GM18870 (cell line): ENCODE measurements at regions not wholly inside any gene's neighbourhood (a gene's known extent, or its start where the extent isn't known, plus 50 kb on each side); places are given as distances from the start of the nearest gene placed in this dataset.

Experiments used
- ATAC-seq: cut with Tn5 transposase; IDR thresholded peaks from one replicate; pipeline ENCODE4 v1.9.1; 2021; ENCODE audit warnings: moderate library complexity; ENCODE audit not compliant: unreplicated experiment

DNA sequence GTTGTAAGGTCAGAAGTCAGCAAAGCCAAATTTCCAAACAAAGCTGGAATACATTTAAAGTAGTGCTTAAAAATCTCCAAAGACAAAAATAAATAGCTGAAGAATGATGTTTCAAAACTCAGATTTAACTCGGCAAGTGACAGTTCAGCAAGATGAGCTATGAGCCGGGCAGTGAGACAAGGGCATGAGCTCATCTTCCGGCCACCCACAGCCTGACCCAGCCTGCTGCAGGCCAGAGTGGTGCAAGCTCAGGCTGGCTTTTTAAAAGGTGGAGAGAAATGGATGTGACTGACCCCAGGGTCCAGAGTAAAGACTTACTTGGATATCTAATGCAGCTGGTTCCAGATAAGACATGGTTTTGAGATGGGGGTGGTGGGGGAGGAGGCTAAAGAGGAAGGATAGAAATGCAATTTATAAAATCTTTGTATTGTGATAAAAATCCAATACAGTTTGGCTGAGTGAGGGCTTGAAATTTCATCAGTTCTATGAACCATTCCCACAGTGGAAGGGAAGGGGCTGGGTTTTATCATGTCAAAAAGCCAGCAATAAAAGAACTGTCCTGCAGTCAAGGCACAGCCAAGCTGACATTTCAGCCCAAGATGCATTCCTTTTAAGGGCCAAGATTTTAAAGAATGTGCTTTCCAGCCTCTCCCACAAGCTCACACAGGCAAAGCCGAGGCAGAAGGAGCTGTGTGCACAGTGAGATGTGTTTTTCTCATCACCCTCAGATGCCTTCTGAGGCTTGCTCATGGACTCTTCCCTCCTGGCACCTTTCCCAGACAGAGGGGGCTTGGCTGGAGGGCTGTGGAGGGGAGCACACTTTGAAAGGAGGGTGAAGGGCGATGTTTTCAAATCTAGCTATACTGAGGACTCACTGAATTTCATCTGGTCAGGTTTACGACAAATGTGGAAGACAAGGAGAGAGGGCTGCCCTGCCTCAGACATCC, 97.9 kb upstream of the KLHL29 start:
- ATAC-seq, result no peak

DNA sequence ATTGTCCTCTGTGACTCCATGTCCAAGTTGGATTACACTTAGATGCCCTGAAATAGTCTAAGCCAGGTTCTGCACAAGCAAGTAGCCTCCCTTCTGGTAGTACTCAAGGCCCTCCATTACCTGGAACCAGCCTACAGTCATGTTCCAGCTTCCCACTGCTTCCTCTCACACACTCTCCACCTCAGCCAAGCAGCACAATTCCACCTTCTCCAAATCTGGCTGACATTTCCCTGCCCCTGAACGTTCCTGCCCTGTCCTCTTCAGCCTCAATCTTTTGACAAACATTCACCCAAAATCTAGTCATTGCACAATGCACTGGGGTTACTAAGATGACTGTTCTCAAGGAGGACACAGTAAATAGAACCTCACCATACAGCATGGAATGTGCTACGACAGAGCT, 95.3 kb upstream of the KLHL29 start:
- ATAC-seq, result no peak

- no peak for ATAC-seq
Observed at GRCh38 chr2:23291239-23291638, 93.7 kb upstream of the KLHL29 start.

- ATAC-seq, result no peak
Observed at GRCh38 chr2:23292024-23292423, 93.0 kb upstream of the KLHL29 start.

GRCh38 chr2:23293063-23293462, 91.9 kb upstream of the KLHL29 start:
- ATAC-seq, result no peak

- ATAC-seq, result no peak
Observed at GRCh38 chr2:23293731-23294130, 91.2 kb upstream of the KLHL29 start.

DNA sequence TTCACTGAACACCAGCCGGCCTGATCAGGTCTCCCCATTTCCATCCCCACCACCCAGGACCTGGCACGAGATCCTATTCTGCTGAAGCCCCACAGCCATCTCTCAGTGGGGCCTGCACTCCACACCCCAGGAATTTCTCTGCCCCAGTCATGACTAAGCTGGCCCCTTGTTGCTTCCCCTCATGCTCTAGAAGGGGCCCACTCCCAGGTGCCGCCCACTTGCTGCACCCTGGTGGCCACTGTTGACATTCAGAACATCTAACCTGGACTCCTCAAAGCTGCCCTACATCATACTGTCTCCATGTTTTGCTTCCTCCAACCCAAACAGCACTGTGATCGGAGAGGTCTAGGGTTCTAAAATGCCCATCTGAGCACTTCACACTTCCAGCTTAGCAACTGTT, 90.7 kb upstream of the KLHL29 start:
- no peak for ATAC-seq

- ATAC-seq, result no peak
Observed at GRCh38 chr2:23296691-23297090, 88.3 kb upstream of the KLHL29 start.

DNA sequence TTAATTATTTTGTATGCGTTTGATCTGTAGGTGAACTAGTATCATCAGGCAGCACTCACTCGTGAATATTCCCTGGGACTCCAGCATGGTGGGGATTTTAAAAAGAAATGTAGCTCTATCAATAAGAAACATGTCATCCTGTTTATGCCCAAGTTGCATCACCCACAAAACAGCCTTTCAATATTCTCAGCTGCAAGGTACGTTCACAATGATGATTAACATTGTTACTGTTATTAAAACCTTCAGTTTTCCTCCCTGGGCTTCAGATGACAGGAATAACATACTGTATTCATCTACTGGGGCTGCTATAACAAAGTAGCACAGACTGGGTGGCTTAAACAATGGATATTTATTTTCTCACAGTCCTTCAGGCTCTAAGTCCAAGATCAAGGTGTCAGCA, 87.9 kb upstream of the KLHL29 start:
- ATAC-seq, result no peak

DNA sequence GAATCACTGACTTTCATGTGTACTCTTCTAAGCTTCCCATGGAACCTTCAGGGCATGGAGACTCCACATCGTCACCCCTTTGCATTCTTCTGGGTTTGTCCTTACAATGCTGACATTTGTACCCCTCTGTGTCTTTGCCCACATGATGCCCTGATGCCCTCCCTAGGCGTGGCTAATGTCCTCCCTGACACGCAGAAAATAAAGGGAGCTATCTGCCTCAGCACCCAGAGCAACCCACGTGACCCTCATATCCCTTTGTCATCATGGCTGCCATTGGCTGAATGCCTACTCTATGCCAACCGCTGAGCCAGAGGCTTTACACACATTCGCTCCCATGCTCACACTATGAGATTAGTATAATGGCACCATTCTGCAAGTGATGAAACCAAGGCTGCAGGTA, 86.4 kb upstream of the KLHL29 start:
- ATAC-seq, result no peak

DNA sequence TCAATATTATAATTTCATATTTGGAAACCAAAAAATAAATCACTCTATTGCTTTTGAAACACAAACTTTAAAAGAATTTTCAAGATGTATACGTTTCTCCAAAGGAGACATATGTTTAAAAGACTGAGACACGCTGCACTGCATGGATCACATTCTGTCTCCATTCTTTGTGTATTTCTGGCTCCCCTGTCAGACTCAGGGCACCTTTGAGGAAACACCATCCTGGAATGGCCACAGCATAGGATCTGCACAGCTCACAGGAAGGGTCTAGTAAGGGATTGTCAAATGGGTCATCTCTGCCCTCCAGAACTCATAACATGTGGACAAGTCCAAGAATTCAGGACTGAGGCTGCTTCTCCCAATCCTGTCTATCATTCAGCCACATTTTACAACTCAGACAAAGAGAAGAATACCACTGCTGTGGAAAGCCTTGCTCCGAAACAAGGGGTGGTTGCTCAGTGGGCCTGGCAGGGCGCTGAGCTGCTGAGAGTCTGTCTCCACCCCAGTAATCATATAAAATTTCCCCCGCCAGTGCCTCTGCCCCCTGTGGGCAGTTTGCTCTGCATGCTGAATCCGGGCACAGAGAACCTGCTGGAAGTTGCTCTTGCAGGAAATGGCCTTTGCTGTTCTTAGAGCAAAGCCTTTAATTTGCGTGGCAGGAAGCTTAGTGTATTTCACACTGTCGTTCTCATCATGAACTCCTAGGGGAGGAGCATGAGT, 85.3 kb upstream of the KLHL29 start:
- ATAC-seq, result no peak

DNA sequence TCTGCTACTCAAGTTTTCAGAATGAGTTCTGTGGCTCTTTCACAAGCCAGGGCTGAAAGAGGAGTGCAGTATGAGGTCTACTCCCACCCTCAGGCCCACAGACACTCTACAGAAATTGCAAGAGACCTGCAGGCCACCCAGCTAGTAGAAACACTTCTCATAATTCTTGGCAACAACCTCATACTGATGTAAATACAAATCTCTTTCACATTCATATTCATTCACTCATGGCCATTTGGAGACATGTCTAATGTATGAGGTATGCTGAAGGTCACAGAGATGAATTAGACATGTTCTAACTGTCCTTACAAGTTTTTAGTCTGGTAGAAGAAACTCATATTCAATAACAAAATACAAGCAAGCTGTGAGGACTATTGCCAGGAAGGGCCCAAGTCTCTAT, 83.8 kb upstream of the KLHL29 start:
- ATAC-seq, result no peak

- ATAC-seq, result no peak
Observed at GRCh38 chr2:23302591-23302990, 82.4 kb upstream of the KLHL29 start.

DNA sequence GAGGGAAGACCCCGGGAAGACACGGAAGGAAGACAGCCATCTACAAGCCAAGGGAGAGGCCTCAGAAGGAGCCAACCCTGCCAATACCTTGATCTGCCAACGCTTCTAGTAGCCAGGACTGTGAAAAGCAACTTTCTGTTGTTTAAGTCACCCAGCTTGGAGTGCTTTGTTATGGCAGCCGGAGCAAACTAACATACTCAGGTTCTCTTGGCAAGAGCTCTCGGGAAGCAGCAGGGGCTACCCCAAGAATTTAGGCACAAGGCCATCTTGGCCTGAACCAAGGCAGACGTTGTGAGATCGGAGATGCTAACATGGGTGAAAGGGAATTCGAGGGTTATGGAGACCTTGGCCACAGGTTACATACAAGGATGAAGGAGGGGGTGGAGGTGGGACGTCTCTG, 78.6 kb upstream of the KLHL29 start:
- no peak for ATAC-seq

DNA sequence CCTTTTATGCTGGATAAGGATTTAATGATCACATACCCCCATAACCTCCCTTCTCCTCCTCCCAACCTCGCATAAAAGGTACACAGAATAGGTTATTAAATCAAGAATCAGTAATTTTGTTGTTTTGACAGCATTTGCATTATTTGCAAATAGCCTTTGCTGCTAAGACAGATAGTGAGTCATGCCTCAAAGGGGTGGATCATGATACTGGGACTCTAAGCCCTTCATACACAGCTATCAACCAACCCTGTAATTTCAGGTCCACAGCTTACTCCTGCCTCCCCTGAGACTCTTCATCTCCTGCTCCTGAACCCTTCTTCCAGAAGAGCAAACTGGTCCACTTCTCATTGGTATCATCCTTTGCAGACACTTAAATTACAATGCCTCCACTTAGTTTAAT, 73.8 kb upstream of the KLHL29 start:
- no peak for ATAC-seq

DNA sequence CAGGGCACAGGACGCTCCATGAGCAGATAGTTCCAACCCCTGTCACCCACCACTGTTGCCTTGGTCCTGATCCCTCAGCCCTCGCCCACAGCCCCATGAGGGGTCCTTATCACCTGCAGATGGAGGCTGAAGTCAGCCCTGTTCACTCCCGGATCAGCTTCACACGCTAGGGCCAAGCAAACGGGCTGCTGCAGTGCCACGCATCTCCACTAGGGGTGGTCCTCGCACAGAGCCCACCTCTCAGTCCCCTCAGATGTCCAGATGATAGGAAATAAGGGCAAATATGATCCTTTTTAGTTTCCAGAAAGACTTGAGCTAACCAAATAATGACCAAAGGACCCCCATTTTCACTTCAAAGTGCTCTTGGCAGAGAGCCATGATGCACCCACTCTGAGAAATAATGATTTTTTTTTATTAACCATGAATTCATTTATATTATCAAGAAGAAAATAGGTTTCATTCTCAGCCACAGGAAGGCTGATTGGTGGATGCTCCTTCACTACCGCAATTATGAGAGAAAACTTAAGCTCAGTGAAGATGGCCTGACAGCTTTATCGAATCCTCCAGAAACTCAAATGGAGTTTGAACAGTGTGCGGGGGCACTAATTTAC, 71.9 kb upstream of the KLHL29 start:
- ATAC-seq, result peak; percentile 67

- no peak for ATAC-seq
Observed at GRCh38 chr2:23314687-23315086, 70.3 kb upstream of the KLHL29 start.

- no peak for ATAC-seq
Observed at GRCh38 chr2:23320058-23320457, 64.9 kb upstream of the KLHL29 start.

GRCh38 chr2:23321751-23322150, 63.2 kb upstream of the KLHL29 start:
- ATAC-seq, result no peak

DNA sequence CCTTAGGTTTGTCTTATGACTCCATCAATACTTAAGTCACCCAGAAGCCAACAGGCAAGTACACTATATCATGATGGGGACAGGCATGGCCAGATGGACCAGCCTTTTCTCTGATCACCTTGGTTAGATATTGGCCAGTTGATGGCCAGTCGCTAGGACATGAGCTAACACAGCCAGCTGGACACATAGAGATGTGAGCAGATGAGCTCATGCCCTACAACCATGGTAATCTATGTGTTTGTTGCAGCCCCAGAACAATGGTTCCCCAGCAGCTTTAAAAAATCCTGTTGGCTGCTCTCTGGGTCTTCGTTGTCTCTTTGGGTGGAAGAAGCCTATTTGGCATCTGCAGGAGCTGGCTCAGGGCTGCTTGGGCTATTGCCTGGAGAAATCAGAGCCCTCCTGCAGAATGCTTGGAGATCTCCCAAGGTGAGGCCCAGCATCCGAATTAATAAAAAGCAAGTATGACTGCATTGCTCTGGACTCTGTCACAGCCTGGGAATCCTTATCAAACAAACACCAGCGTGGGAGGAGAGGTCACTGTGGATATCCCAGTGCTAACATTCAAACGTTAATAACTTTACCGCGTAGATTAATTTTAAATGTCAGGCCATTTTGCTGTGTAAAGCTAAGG, 62.3 kb upstream of the KLHL29 start:
- no peak for ATAC-seq

DNA sequence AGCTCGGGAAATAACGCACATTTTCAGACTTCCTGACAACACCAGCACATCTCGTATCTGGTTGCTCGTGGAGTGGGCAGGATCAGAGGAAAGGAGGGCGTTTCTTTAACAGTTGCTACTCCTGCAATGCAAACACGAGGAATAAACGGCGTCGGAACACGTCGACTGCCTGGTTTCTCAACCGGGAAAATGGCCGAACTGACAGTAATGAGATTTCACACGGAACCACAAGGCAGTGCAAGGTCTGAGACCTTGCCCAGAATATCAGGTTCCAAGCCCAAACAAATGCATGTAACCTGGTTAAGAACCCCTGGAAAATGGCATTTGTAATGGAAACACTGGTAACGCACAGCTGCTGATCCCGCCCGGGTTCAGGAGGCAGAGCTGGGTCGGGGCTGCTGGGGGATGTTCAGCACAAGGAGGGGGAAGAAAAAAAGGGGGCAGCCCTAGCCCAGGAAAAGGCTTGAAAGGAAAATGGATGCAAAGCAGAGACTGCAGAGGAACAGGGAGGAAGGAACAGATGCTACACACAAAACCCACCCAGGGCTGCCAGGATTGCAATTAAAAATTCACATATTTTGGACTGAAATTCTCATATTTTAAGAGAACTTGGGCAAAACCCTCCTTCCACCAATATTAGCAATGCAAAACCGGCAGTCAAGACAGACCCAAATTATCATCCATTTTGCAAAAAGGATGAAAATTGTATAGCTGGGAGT, 61.6 kb upstream of the KLHL29 start:
- ATAC-seq, result no peak
